ENCODE measurements at regions not wholly inside any gene's neighbourhood (a gene's known extent, or its start where the extent isn't known, plus 50 kb on each side); places are given as distances from the start of the nearest gene placed in this dataset.

GRCh38 chr6:140059947-140060346 lies 685.5 kb upstream of the CITED2 start:
- in situ Hi-C loops (cut with MboI; ENCODE audit: low pct_unique_long_range_greater_than_20kb, low sequenced_read_pairs, unreplicated experiment), result no loop called here
- no peak for TF ChIP-seq CTCF (IDR thresholded peaks at IDR 0.05; ENCODE audit: extremely low read depth, insufficient read depth, missing control alignments)
- DNase-seq (ENCODE audit: low spot score), result no peak

- no peak for TF ChIP-seq CTCF (IDR thresholded peaks at IDR 0.05; ENCODE audit: extremely low read depth, insufficient read depth, missing control alignments)
- in situ Hi-C loops (cut with MboI; ENCODE audit: low pct_unique_long_range_greater_than_20kb, low sequenced_read_pairs, unreplicated experiment), result no loop called here
Observed at GRCh38 chr6:140058863-140059262, 684.4 kb upstream of the CITED2 start.

GRCh38 chr6:140052736-140053729 lies 678.6 kb upstream of the CITED2 start:
- peak; percentile 41 for TF ChIP-seq CTCF (IDR thresholded peaks at IDR 0.05; ENCODE audit: extremely low read depth, insufficient read depth, missing control alignments)
- peak; percentile 3 for DNase-seq (ENCODE audit: low spot score)
- in situ Hi-C loops (cut with MboI; ENCODE audit: low pct_unique_long_range_greater_than_20kb, low sequenced_read_pairs, unreplicated experiment), result no loop called here

More at GRCh38 chr6:140058863-140059262, 684.4 kb upstream of the CITED2 start:
- no peak for DNase-seq (ENCODE audit: low spot score)

- TF ChIP-seq CTCF (IDR thresholded peaks at IDR 0.05; ENCODE audit: extremely low read depth, insufficient read depth, missing control alignments), result no peak
- in situ Hi-C loops (cut with MboI; ENCODE audit: low pct_unique_long_range_greater_than_20kb, low sequenced_read_pairs, unreplicated experiment), result no loop called here
Observed at GRCh38 chr6:140051521-140052512, 677.4 kb upstream of the CITED2 start.

GRCh38 chr6:140050101-140050995 lies 675.9 kb upstream of the CITED2 start:
- in situ Hi-C loops (cut with MboI; ENCODE audit: low pct_unique_long_range_greater_than_20kb, low sequenced_read_pairs, unreplicated experiment), result no loop called here
- TF ChIP-seq CTCF (IDR thresholded peaks at IDR 0.05; ENCODE audit: extremely low read depth, insufficient read depth, missing control alignments), result no peak
- no peak for DNase-seq (ENCODE audit: low spot score)

More at GRCh38 chr6:140051521-140052512, 677.4 kb upstream of the CITED2 start:
- DNase-seq (ENCODE audit: low spot score), result no peak
